Vagina (tissue), 2 donors: ENCODE measurements at regions not wholly inside any gene's neighbourhood (a gene's known extent, or its start where the extent isn't known, plus 50 kb on each side); places are given as distances from the start of the nearest gene placed in this dataset.

Source experiments
- POLR2AphosphoS5 ChIP-seq, 2 donors: sonication (generic); formaldehyde crosslinking; IDR thresholded peaks; one replicate each; pipeline ENCODE4 v1.9.0; 2017; ENCODE audit warnings: antibody characterized with exemption in 2 of 2, mild to moderate bottlenecking in 2 of 2, low read depth in 1 of 2; ENCODE audit not compliant: insufficient read depth in 1 of 2
- TF ChIP-seq, protein P1 (sequence below), 3 experiments: fragments of 450-650 bp in 2 of 3; fragments of 200-600 bp in 1 of 3; sonication (generic) in 1 of 3; IDR thresholded peaks; one replicate each; pipeline ENCODE4 v1.5.1; 2017 to 2019; ENCODE audit warnings: antibody characterized with exemption in 3 of 3, mild to moderate bottlenecking in 2 of 3, moderate library complexity in 2 of 3

DNA sequence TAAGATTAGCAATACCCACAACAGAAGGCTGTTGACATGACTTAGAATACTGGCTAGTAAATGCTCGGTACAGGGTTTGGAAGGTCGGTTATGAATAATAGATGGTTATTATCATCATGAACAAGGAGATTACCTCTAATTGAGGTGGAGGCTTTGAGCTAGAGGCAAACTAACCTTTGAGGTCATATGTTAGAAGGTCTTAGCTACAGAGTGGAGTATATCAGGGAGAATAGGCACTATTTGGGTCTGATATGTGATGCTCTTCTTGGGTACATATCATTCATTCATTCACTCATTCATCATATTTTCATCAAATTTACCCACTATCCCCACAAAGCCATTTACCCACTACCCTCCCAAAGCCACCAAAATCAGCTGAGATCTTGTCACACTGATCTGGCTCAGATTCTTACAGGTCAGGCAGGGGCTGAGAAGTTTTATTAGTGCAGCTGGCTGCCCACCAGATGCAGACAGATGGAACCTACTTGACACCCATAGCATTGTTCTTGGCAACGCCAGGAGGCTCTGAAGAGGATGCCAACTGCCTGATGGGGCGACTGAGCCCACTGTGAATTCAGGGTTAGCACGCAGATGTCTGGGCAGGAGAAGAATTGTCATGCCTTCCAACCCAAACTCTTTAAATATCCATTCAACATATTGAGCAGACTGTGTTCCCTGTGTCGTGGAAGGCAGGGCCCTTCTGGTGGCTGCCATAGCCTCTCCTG, 90.2 kb upstream of the SH3PXD2B start:
- TF ChIP-seq, protein P1, sequence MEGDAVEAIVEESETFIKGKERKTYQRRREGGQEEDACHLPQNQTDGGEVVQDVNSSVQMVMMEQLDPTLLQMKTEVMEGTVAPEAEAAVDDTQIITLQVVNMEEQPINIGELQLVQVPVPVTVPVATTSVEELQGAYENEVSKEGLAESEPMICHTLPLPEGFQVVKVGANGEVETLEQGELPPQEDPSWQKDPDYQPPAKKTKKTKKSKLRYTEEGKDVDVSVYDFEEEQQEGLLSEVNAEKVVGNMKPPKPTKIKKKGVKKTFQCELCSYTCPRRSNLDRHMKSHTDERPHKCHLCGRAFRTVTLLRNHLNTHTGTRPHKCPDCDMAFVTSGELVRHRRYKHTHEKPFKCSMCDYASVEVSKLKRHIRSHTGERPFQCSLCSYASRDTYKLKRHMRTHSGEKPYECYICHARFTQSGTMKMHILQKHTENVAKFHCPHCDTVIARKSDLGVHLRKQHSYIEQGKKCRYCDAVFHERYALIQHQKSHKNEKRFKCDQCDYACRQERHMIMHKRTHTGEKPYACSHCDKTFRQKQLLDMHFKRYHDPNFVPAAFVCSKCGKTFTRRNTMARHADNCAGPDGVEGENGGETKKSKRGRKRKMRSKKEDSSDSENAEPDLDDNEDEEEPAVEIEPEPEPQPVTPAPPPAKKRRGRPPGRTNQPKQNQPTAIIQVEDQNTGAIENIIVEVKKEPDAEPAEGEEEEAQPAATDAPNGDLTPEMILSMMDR (IDR thresholded peaks at IDR 0.05): no peak
- TF ChIP-seq POLR2AphosphoS5 (IDR thresholded peaks at IDR 0.05; ENCODE audit: insufficient read depth in 1 of 2, low read depth in 1 of 2): no peak
